H1 (cell line): ENCODE measurements at regions not wholly inside any gene's neighbourhood (a gene's known extent, or its start where the extent isn't known, plus 50 kb on each side); places are given as distances from the start of the nearest gene placed in this dataset.

Experiments used
- CTCF ChIP-seq, 3 experiments: IDR thresholded peaks; 1 replicate in 2 of 3; 2 replicates in 1 of 3; pipeline versions ENCODE4 v1.5.1 to v1.6.1; 2011; ENCODE audit warnings: low read length in 3 of 3, mild to moderate bottlenecking in 3 of 3, inconsistent platforms in 2 of 3, low read depth in 1 of 3, moderate library complexity in 1 of 3; ENCODE audit not compliant: insufficient read depth in 1 of 3; ENCODE audit errors: control extremely low read depth in 1 of 3
- POU5F1 ChIP-seq: IDR thresholded peaks from 2 replicates; pipeline ENCODE4 v1.6.1; 2011; ENCODE audit warnings: low read depth, mild to moderate bottlenecking, low read length, moderate library complexity

GRCh38 chr17:59494757-59495368, 70.5 kb upstream of the DHX40 start:
- TF ChIP-seq CTCF (IDR thresholded peaks at IDR 0.05; ENCODE audit: control extremely low read depth in 1 of 3, insufficient read depth in 1 of 3, low read depth in 1 of 3, low read length in 3 of 3), result no peak
- no peak for TF ChIP-seq POU5F1
